ENCODE measurements at regions not wholly inside any gene's neighbourhood (a gene's known extent, or its start where the extent isn't known, plus 50 kb on each side); places are given as distances from the start of the nearest gene placed in this dataset.

GRCh38 chr21:38716088-38716487 is 89.6 kb upstream of the ETS2 start:
- TF ChIP-seq CTCF (IDR thresholded peaks at IDR 0.05; ENCODE audit: insufficient read depth, low read length): no peak
- no peak for TF ChIP-seq GABPA (IDR thresholded peaks at IDR 0.05; ENCODE audit: low read depth)
- no peak for TF ChIP-seq POLR2AphosphoS5 (IDR thresholded peaks at IDR 0.05; ENCODE audit: low read depth)
